PC-3 (cell line): ENCODE measurements at regions not wholly inside any gene's neighbourhood (a gene's known extent, or its start where the extent isn't known, plus 50 kb on each side); places are given as distances from the start of the nearest gene placed in this dataset.

Experiments used
- ATAC-seq: fragments of 200-7000 bp; cut with Tn5 transposase; 2 replicates; pipeline ENCODE4 v1.9.1; 2020; ENCODE audit warnings: mild to moderate bottlenecking, moderate library complexity
- BruUV-seq: library from RNA; stranded (reverse); fragments of 400-500 nt; replicated peaks from 2 replicates; lab custom pipeline; 2021; lab: Mats Ljungman, UMichigan
- CTCF ChIA-PET: fragments of 300-600 bp; sonication (Branson Sonifier 250); formaldehyde crosslinking; loops from one replicate; lab custom pipeline; 2022; ENCODE audit warnings: antibody characterized with exemption; lab: Charles Lee
- POLR2A ChIA-PET: fragments of 300-600 bp; sonication (Branson Sonifier 250); formaldehyde crosslinking; loops from one replicate; lab custom pipeline; 2022; ENCODE audit warnings: antibody characterized with exemption; ENCODE audit not compliant: unreplicated experiment; lab: Charles Lee
- DNase-seq: peaks from one replicate; pipeline ENCODE4 v3.0.0-alpha.2; 2015
- H2AFZ ChIP-seq: fragments of 300-600 bp; sonication (generic); 2 replicates; pipeline ENCODE4 v1.6.0; 2016; ENCODE audit warnings: antibody characterized with exemption, low read length
- H3F3A ChIP-seq: fragments of 300-600 bp; sonication (generic); one replicate; pipeline ENCODE4 v1.6.0; 2017; ENCODE audit warnings: antibody characterized with exemption, low read length, control low read depth, mild to moderate bottlenecking; ENCODE audit not compliant: unreplicated experiment
- H3K27ac ChIP-seq: fragments of 300-600 bp; sonication (generic); 2 replicates; pipeline ENCODE4 v1.5.1; 2016; ENCODE audit warnings: mild to moderate bottlenecking, low read length
- H3K27me3 ChIP-seq: fragments of 300-600 bp; sonication (generic); 2 replicates; pipeline ENCODE4 v1.6.1; 2016; ENCODE audit warnings: low read length, mixed read lengths
- H3K36me3 ChIP-seq: fragments of 300-600 bp; sonication (generic); 2 replicates; pipeline ENCODE4 v1.6.1; 2016; ENCODE audit warnings: low read depth, mixed run types, low read length, mixed read lengths
- H3K4me1 ChIP-seq: fragments of 300-600 bp; sonication (generic); 2 replicates; pipeline ENCODE4 v1.5.1; 2016; ENCODE audit warnings: low read length; ENCODE audit not compliant: insufficient read depth
- H3K4me2 ChIP-seq: fragments of 300-600 bp; sonication (generic); 2 replicates; pipeline ENCODE4 v1.6.0; 2016; ENCODE audit warnings: low read length
- H3K4me3 ChIP-seq: fragments of 300-600 bp; sonication (generic); 2 replicates; pipeline ENCODE4 v1.5.1; 2016; ENCODE audit warnings: mild to moderate bottlenecking, low read length, mixed read lengths
- H3K79me2 ChIP-seq: fragments of 300-600 bp; sonication (generic); 2 replicates; pipeline ENCODE4 v1.6.1; 2017; ENCODE audit warnings: low read length, mixed read lengths
- H3K9ac ChIP-seq: fragments of 300-600 bp; sonication (generic); 2 replicates; pipeline ENCODE4 v1.6.0; 2016; ENCODE audit warnings: mild to moderate bottlenecking, low read length
- H3K9me2 ChIP-seq: fragments of 300-600 bp; sonication (generic); replicated peaks from 2 replicates; pipeline ENCODE4 v1.6.1; 2016; ENCODE audit warnings: mixed run types, low read length, mixed read lengths
- H3K9me3 ChIP-seq: fragments of 300-600 bp; sonication (generic); 2 replicates; pipeline ENCODE4 v1.6.1; 2016; ENCODE audit warnings: low read length, mixed read lengths
- H4K20me1 ChIP-seq: fragments of 300-600 bp; sonication (generic); 2 replicates; pipeline ENCODE4 v1.6.1; 2016; ENCODE audit warnings: low read length, mixed read lengths
- EZH2 ChIP-seq: fragments of 300-600 bp; sonication (generic); IDR thresholded peaks from one replicate; pipeline ENCODE4 v1.6.1; 2017; ENCODE audit warnings: antibody characterized with exemption, mild to moderate bottlenecking, low read length; ENCODE audit not compliant: unreplicated experiment
- EZH2phosphoT487 ChIP-seq: fragments of 300-600 bp; sonication (generic); IDR thresholded peaks from 2 replicates; pipeline ENCODE4 v1.6.1; 2018; ENCODE audit warnings: mild to moderate bottlenecking, antibody characterized with exemption, low read length, borderline replicate concordance
- intact Hi-C: fragments of 100-400 bp; cut with micrococcal nuclease; formaldehyde crosslinking; loops from 2 replicates; pipeline ENCODE4 v1.9.0; 2023
- TF ChIP-seq, protein P1 (sequence below): fragments of 300-600 bp; sonication (generic); conservative IDR thresholded peaks from 2 replicates; pipeline ENCODE4 v1.5.1; 2017; ENCODE audit warnings: antibody characterized with exemption, low read depth, mild to moderate bottlenecking, low read length

DNA sequence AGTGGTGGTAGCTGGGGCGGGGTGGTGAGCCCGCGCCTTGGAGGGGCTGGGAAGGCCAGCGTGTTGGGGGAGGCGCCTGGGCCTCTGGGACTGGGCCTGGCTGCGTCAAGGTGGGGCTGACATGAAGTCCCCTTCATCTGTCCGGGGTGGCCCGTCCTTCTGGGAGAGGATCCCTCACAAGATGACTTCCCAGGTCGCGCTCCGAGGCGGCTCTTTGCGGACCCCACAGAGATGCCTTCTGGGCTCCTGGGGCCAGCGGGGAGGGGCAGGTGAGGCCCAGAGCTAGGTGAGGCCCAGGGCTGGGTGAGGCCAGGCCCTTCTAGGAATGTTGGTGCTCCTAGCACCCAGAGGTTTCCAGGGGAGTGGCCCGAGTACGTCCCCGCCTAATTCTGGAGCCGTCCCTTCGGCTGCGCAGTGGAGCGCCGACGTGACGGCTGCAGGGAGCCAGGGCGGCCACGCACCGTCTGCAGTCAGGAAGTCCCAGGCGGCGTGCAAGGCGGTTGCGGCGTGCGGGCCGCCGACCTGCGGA lies 58.2 kb upstream of the NUPR2 start:
- H3K9me2 ChIP-seq, result no peaks in the 10 kb centered on the region
- no peak overlapping the region for H3K4me2 ChIP-seq
- H3F3A ChIP-seq, result no peaks in the 10 kb centered on the region
- no peak overlapping the region for H3K27ac ChIP-seq
- intact Hi-C loops, result no loop called here
- no peaks in the 10 kb centered on the region for H3K79me2 ChIP-seq
- DNase-seq (no peak), ATAC-seq (no peak)
- no peak overlapping the region for H3K9ac ChIP-seq
- no peaks in the 10 kb centered on the region for H3K27me3 ChIP-seq
- no peak overlapping the region for H3K4me3 ChIP-seq
- ChIA-PET POLR2A (no interaction called here), CTCF (no interaction called here)
- H3K36me3 ChIP-seq, result no peaks in the 10 kb centered on the region
- TF ChIP-seq EZH2phosphoT487, result no peak
- TF ChIP-seq EZH2, result no peak
- TF ChIP-seq, protein P1, sequence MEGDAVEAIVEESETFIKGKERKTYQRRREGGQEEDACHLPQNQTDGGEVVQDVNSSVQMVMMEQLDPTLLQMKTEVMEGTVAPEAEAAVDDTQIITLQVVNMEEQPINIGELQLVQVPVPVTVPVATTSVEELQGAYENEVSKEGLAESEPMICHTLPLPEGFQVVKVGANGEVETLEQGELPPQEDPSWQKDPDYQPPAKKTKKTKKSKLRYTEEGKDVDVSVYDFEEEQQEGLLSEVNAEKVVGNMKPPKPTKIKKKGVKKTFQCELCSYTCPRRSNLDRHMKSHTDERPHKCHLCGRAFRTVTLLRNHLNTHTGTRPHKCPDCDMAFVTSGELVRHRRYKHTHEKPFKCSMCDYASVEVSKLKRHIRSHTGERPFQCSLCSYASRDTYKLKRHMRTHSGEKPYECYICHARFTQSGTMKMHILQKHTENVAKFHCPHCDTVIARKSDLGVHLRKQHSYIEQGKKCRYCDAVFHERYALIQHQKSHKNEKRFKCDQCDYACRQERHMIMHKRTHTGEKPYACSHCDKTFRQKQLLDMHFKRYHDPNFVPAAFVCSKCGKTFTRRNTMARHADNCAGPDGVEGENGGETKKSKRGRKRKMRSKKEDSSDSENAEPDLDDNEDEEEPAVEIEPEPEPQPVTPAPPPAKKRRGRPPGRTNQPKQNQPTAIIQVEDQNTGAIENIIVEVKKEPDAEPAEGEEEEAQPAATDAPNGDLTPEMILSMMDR, result no peak
- H3K4me1 ChIP-seq, result no peaks in the 10 kb centered on the region
- H2AFZ ChIP-seq, result no peak overlapping the region
- BruUV-seq, result no TSS peak
- H4K20me1 ChIP-seq, result no peaks in the 10 kb centered on the region
- H3K9me3 ChIP-seq, result no peaks in the 10 kb centered on the region
